ENCODE measurements at regions not wholly inside any gene's neighbourhood (a gene's known extent, or its start where the extent isn't known, plus 50 kb on each side); places are given as distances from the start of the nearest gene placed in this dataset.

GRCh38 chr6:56368491-56368890, 121.1 kb upstream of the COL21A1 start:
- TF ChIP-seq POLR2A (IDR thresholded peaks at IDR 0.05; ENCODE audit: low read depth, low read length): no peak
- no peak for TF ChIP-seq POLR2AphosphoS5 (IDR thresholded peaks at IDR 0.05; ENCODE audit: low read depth, low read length)
- TF ChIP-seq TAF1 (IDR thresholded peaks at IDR 0.05; ENCODE audit: borderline replicate concordance, low read depth, low read length): no peak

Data from GM12892 (cell line).